Body of pancreas (tissue), 4 donors: ENCODE measurements at regions not wholly inside any gene's neighbourhood (a gene's known extent, or its start where the extent isn't known, plus 50 kb on each side); places are given as distances from the start of the nearest gene placed in this dataset.

Experiments
- ATAC-seq: fragments of 150-250 bp; one replicate; pipeline ENCODE4 v1.9.1; 2016
- DNase-seq, 4 donors: peaks; one replicate each; pipeline ENCODE4 v3.0.0-alpha.2; 2019
- H3K27ac ChIP-seq, 4 donors: fragments of 200-600 bp; sonication (generic); 1 replicate in 3 of 4; 2 replicates in 1 of 4; pipeline versions ENCODE4 v1.5.1 to v1.6.1; 2016 to 2019; ENCODE audit warnings: mild to moderate bottlenecking in 1 of 4, mixed read lengths in 1 of 4, moderate library complexity in 1 of 4
- H3K27me3 ChIP-seq, 2 donors: fragments of 200-600 bp; sonication (generic); one replicate each; pipeline ENCODE4 v1.6.0; 2016; ENCODE audit warnings: mild to moderate bottlenecking in 1 of 2
- H3K36me3 ChIP-seq, 2 donors: fragments of 200-600 bp; sonication (generic); replicated peaks in 1 of 2; 2 replicates each; pipeline ENCODE4 v1.5.1; 2016; ENCODE audit warnings: low read depth in 2 of 2; ENCODE audit not compliant: insufficient read depth in 1 of 2
- H3K4me1 ChIP-seq: fragments of 200-600 bp; sonication (generic); one replicate; pipeline ENCODE4 v1.6.0; 2016
- H3K4me3 ChIP-seq, 2 donors: fragments of 200-600 bp; sonication (generic); 1 replicate in 1 of 2; 2 replicates in 1 of 2; pipeline ENCODE4 v1.5.1; 2016 to 2019
- H3K9me3 ChIP-seq, 3 donors: fragments of 200-600 bp; sonication (generic); 1 replicate in 2 of 3; 2 replicates in 1 of 3; pipeline ENCODE4 v1.5.1; 2016
- CTCF ChIP-seq, 7 experiments: fragments of 450-650 bp in 4 of 7; fragments of 200-600 bp in 3 of 7; sonication (generic) in 3 of 7; IDR thresholded peaks; one replicate each; pipeline ENCODE4 v1.5.1; 2016 to 2019; ENCODE audit warnings: antibody characterized with exemption in 7 of 7
- POLR2A ChIP-seq, 3 donors: fragments of 450-650 bp; IDR thresholded peaks; one replicate each; pipeline ENCODE4 v1.6.1; 2016; ENCODE audit warnings: antibody characterized with exemption in 3 of 3, mild to moderate bottlenecking in 2 of 3
- WGBS, 2 donors: methylation state at CpG; one replicate each; pipeline ENCODE4 v1.1.5; 2017; 5-methylcytosine and 5-hydroxymethylcytosine counted together
- intact Hi-C: fragments of 100-400 bp; cut with DNase I; formaldehyde crosslinking; loops from one replicate; pipeline ENCODE4 v1.15.1; 2023

DNA sequence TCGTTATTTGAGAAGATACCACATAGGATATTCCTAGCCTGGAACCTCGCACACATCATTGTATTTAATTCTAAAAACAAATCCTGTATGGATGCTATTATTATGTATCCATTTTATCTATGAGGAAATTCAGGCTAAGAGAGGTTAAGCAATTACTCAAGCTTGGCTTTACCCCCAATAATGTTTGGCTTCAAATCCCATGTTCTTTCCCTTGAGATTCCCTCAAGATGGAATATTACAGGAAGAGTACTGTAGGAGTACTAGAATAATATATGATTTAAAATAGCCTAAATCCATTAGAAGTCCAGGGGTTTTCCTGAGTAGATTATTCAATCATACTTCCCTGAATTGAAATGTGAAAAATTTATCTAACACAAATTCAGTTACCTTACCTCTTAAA, 630.2 kb downstream of the ZNF385D start:
- WGBS, 2 donors = 62 to 68% methylated on average over 2 of the region's 2 CpGs
- intact Hi-C loops = no loop called here
- Histone ChIP-seq H3K27me3 (no peaks in the 10 kb centered on the region), H3K27ac (no peak overlapping the region), H3K36me3 (no peaks in the 10 kb centered on the region), H3K4me3 (no peak overlapping the region), H3K4me1 (no peaks in the 10 kb centered on the region), H3K9me3 (no peaks in the 10 kb centered on the region)
- ATAC-seq (no peak), DNase-seq (no peak)
- TF ChIP-seq POLR2A (IDR thresholded peaks at IDR 0.05) (no peak), CTCF (IDR thresholded peaks at IDR 0.05) (no peak)

DNA sequence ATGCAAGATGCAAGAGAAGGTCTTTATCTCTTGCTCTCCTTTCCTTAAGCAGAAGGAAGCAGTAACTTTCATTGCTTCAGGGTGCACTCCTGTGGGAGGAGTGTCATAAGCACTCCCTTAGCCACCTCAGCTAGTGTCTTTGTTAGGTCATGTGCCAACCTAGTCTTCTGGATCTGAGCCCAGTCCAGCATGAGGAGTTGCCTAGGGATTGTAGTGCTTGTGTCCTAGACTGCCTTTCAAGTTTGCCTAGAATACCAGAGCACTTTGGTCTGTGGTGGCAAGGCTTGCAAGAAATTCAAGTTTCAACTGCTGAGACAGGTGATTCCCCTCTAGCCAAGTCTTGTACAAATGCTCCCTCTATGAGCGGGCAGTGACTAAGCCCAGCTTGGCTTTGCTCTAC, 633.6 kb downstream of the ZNF385D start:
- ATAC-seq = no peak
- Histone ChIP-seq H3K27me3 (no peaks in the 10 kb centered on the region), H3K4me3 (no peak overlapping the region), H3K27ac (no peak overlapping the region), H3K9me3 (no peaks in the 10 kb centered on the region), H3K4me1 (no peaks in the 10 kb centered on the region), H3K36me3 (no peaks in the 10 kb centered on the region)
- intact Hi-C loops = no loop called here
- TF ChIP-seq CTCF (IDR thresholded peaks at IDR 0.05) (no peak), POLR2A (IDR thresholded peaks at IDR 0.05) (no peak)
- no peak for DNase-seq
- 69 to 89% methylated on average over 1 of the region's 1 CpG for WGBS, 2 donors

GRCh38 chr3:21109056-21109455, 642.0 kb downstream of the ZNF385D start:
- no peak for ATAC-seq
- no peak for TF ChIP-seq CTCF (IDR thresholded peaks at IDR 0.05)
- TF ChIP-seq POLR2A (IDR thresholded peaks at IDR 0.05) = no peak
- Histone ChIP-seq H3K27ac (no peak overlapping the region), H3K4me3 (no peak overlapping the region), H3K9me3 (no peaks in the 10 kb centered on the region), H3K27me3 (no peaks in the 10 kb centered on the region), H3K36me3 (no peaks in the 10 kb centered on the region), H3K4me1 (no peaks in the 10 kb centered on the region)
- DNase-seq = no peak
- WGBS, 2 donors = 37 to 38% methylated on average over 3 of the region's 3 CpGs
- intact Hi-C loops = no loop called here

- Histone ChIP-seq H3K4me3 (no peak overlapping the region), H3K36me3 (no peaks in the 10 kb centered on the region), H3K9me3 (no peaks in the 10 kb centered on the region), H3K27me3 (no peaks in the 10 kb centered on the region), H3K4me1 (no peaks in the 10 kb centered on the region), H3K27ac (no peak overlapping the region)
- ATAC-seq (no peak), DNase-seq (no peak)
- no peak for TF ChIP-seq POLR2A (IDR thresholded peaks at IDR 0.05)
- no peak for TF ChIP-seq CTCF (IDR thresholded peaks at IDR 0.05)
- 100% methylated on average over 1 of the region's 1 CpG; no CpG with 5 or more reads in 1 of the 2 donors for WGBS, 2 donors
- intact Hi-C loops = no loop called here
These were observed 645.2 kb downstream of the ZNF385D start for GRCh38 chr3:21105784-21106183.

DNA sequence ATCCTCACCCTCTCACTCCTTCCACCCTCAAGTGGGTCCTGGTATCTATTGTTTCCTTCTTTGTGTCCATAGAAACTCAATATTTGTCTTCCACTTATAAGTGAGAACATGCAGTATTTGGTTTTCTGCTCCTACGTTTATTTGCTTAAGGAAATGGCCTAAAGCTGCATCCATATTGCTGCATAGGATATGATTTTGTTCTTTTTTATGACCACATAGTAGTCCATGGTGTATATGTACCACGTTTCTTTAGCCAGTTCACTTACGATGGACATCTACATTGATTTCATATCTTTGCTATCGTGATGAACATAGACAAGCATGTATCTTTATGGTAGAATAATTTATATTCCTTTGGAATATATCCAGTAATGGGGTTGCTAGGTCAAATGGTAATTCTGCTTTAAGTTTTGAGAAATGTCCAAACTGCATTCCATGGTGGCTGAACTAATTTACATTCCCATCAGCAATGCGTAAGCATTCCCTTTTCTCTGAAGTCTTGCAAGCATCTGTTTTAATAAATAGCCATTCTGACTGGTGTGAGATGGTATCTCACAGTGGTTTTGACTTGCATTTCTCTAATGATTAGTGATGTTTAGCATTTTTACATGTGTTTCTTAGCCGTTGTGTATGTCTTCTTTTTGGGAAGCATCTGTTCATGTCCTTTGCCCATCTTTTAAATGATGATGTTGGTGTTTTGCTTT, 650.2 kb downstream of the ZNF385D start:
- Histone ChIP-seq H3K4me1 (no peaks in the 10 kb centered on the region), H3K9me3 (no peaks in the 10 kb centered on the region), H3K27me3 (no peaks in the 10 kb centered on the region), H3K36me3 (no peaks in the 10 kb centered on the region), H3K4me3 (no peak overlapping the region), H3K27ac (no peak overlapping the region)
- ATAC-seq (no peak), DNase-seq (no peak)
- TF ChIP-seq POLR2A (IDR thresholded peaks at IDR 0.05) (no peak), CTCF (IDR thresholded peaks at IDR 0.05) (no peak)
- intact Hi-C loops = no loop called here
- WGBS, 2 donors = 57 to 63% methylated on average over 6 of the region's 6 CpGs
